Fibroblast of lung (primary cell): ENCODE measurements at regions not wholly inside any gene's neighbourhood (a gene's known extent, or its start where the extent isn't known, plus 50 kb on each side); places are given as distances from the start of the nearest gene placed in this dataset.

Experiments
- DNase-seq, 2 donors: peaks; one replicate each; pipeline versions ENCODE4 v3.0.0 to v3.0.0-alpha.2; 2010; ENCODE audit warnings: low read depth in 2 of 2
- H2AFZ ChIP-seq: 2 replicates; pipeline ENCODE4 v1.5.1; 2012; ENCODE audit warnings: low read length, control low read depth, inconsistent platforms
- H3K27ac ChIP-seq: 2 replicates; pipeline ENCODE4 v1.5.1; 2011; ENCODE audit warnings: low read length, control low read depth; ENCODE audit not compliant: insufficient read depth
- H3K27me3 ChIP-seq: 2 replicates; pipeline ENCODE4 v1.5.1; 2011; ENCODE audit warnings: mild to moderate bottlenecking, low read length; ENCODE audit not compliant: control insufficient read depth, insufficient read depth
- H3K36me3 ChIP-seq: 2 replicates; pipeline ENCODE4 v1.5.1; 2011; ENCODE audit warnings: low read length; ENCODE audit not compliant: control insufficient read depth, insufficient read depth
- H3K4me1 ChIP-seq: 2 replicates; pipeline ENCODE4 v1.5.1; 2011; ENCODE audit warnings: low read length; ENCODE audit not compliant: control insufficient read depth, insufficient read depth; ENCODE audit errors: extremely low read depth
- H3K4me2 ChIP-seq: 2 replicates; pipeline ENCODE4 v1.5.1; 2011; ENCODE audit warnings: low read length, control low read depth; ENCODE audit not compliant: insufficient read depth; ENCODE audit errors: extremely low read depth
- H3K4me3 ChIP-seq, 4 experiments: fragments of 200-600 bp in 1 of 4; sonication (generic) in 1 of 4; replicated peaks in 1 of 4; 2 replicates each; pipeline ENCODE4 v1.5.1; 2011 to 2016; ENCODE audit warnings: low read length in 4 of 4, low read depth in 3 of 4, mild to moderate bottlenecking in 3 of 4, control low read depth in 2 of 4, inconsistent platforms in 1 of 4, mixed read lengths in 1 of 4; ENCODE audit not compliant: insufficient read depth in 1 of 4; ENCODE audit errors: control extremely low read depth in 1 of 4
- H3K79me2 ChIP-seq: 2 replicates; pipeline ENCODE4 v1.5.1; 2012; ENCODE audit warnings: mild to moderate bottlenecking, low read length, inconsistent platforms; ENCODE audit not compliant: control insufficient read depth, insufficient read depth
- H3K9ac ChIP-seq: 2 replicates; pipeline ENCODE4 v1.5.1; 2011; ENCODE audit warnings: mild to moderate bottlenecking, low read length, control low read depth; ENCODE audit not compliant: insufficient read depth
- H3K9me3 ChIP-seq: 2 replicates; pipeline ENCODE4 v1.5.1; 2012; ENCODE audit warnings: low read depth, low read length; ENCODE audit not compliant: control insufficient read depth, insufficient read depth
- H4K20me1 ChIP-seq: 2 replicates; pipeline ENCODE4 v1.5.1; 2011; ENCODE audit warnings: low read length; ENCODE audit not compliant: control insufficient read depth, insufficient read depth; ENCODE audit errors: extremely low read depth
- CTCF ChIP-seq, 2 donors: IDR thresholded peaks in 1 of 2; conservative IDR thresholded peaks in 1 of 2; 1 replicate in 1 of 2; 2 replicates in 1 of 2; pipeline ENCODE4 v1.5.1; 2011 to 2012; ENCODE audit warnings: low read length in 2 of 2, control low read depth in 1 of 2, inconsistent platforms in 1 of 2, low read depth in 1 of 2, mild to moderate bottlenecking in 1 of 2
- EZH2 ChIP-seq: IDR thresholded peaks from 2 replicates; pipeline ENCODE4 v1.5.1; 2012; ENCODE audit warnings: low read length, control low read depth, mild to moderate bottlenecking; ENCODE audit errors: missing control alignments

GRCh38 chr2:45211636-45212035 is 202.4 kb upstream of the SIX2 start:
- Histone ChIP-seq H4K20me1 (no peaks in the 10 kb centered on the region), H3K27ac (no peak overlapping the region), H3K9ac (no peak overlapping the region), H3K4me3 (no peak overlapping the region), H3K4me1 (no peaks in the 10 kb centered on the region), H2AFZ (no peak overlapping the region), H3K9me3 (no peaks in the 10 kb centered on the region), H3K36me3 (no peaks in the 10 kb centered on the region), H3K79me2 (no peaks in the 10 kb centered on the region), H3K4me2 (no peak overlapping the region), H3K27me3 (peaks cover 5% of the 10 kb centered on the region)
- TF ChIP-seq EZH2 = no peak
- no peak for TF ChIP-seq CTCF (conservative IDR thresholded peaks at IDR 0.05 in 1 of 2, IDR thresholded peaks at IDR 0.05 in 1 of 2; ENCODE audit: low read depth in 1 of 2, low read length in 2 of 2)
- DNase-seq = no peak

- no peaks in the 10 kb centered on the region for H3K9me3 ChIP-seq
- H2AFZ ChIP-seq = no peak overlapping the region
- H3K4me2 ChIP-seq = no peak overlapping the region
- no peaks in the 10 kb centered on the region for H3K36me3 ChIP-seq
- H3K79me2 ChIP-seq = no peaks in the 10 kb centered on the region
- no peaks in the 10 kb centered on the region for H4K20me1 ChIP-seq
- TF ChIP-seq CTCF (conservative IDR thresholded peaks at IDR 0.05 in 1 of 2, IDR thresholded peaks at IDR 0.05 in 1 of 2; ENCODE audit: low read depth in 1 of 2, low read length in 2 of 2) (no peak), EZH2 (no peak)
- H3K27me3 ChIP-seq = peaks cover 5% of the 10 kb centered on the region
- no peak overlapping the region for H3K9ac ChIP-seq
- no peak overlapping the region for H3K27ac ChIP-seq
- peak in 1 of 2 donors; percentile 78 for DNase-seq
- no peak overlapping the region for H3K4me3 ChIP-seq
- H3K4me1 ChIP-seq = no peaks in the 10 kb centered on the region
Measured at GRCh38 chr2:45210462-45211195, 201.4 kb upstream of the SIX2 start.

DNA sequence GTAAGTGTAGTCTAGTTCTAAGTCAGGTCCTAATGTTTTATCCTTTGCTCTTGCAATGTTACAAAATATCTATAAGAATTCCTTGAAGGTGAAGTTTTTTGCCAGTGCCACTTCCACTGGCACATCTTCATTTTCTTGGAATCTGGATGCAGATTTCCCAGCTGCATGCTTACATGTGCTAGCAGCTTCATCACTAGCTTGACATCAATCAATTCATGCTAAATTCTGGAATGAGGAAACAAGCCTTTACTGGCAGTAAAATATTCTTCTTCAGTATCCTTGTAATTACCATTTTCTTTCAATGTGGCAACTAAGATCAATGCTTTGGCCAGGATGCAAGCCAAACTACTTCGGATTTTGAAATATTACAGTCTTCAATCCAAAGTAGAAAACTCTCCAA is 200.6 kb upstream of the SIX2 start:
- no peak overlapping the region for H3K27ac ChIP-seq

More for the DNA sequence above, 200.6 kb upstream of the SIX2 start:
- Histone ChIP-seq H2AFZ (no peak overlapping the region), H3K9me3 (no peaks in the 10 kb centered on the region), H3K27me3 (peaks cover 5% of the 10 kb centered on the region), H4K20me1 (no peaks in the 10 kb centered on the region), H3K9ac (no peak overlapping the region), H3K4me1 (no peaks in the 10 kb centered on the region), H3K4me2 (no peak overlapping the region), H3K79me2 (no peaks in the 10 kb centered on the region), H3K4me3 (no peak overlapping the region), H3K36me3 (no peaks in the 10 kb centered on the region)
- TF ChIP-seq CTCF (conservative IDR thresholded peaks at IDR 0.05 in 1 of 2, IDR thresholded peaks at IDR 0.05 in 1 of 2; ENCODE audit: low read depth in 1 of 2, low read length in 2 of 2) = no peak
- TF ChIP-seq EZH2 = no peak
- no peak for DNase-seq
